GM12878 (cell line): ENCODE measurements at regions not wholly inside any gene's neighbourhood (a gene's known extent, or its start where the extent isn't known, plus 50 kb on each side); places are given as distances from the start of the nearest gene placed in this dataset.

Experiments used
- BHLHE40 ChIP-seq, 2 experiments: fragments of 450-650 bp in 1 of 2; IDR thresholded peaks; 2 replicates each; pipeline ENCODE4 v1.6.1; 2011 to 2017; ENCODE audit warnings: low read depth in 2 of 2, borderline replicate concordance in 1 of 2, improper control_type of control experiment in 1 of 2, low read length in 1 of 2, mild to moderate bottlenecking in 1 of 2
- CEBPB ChIP-seq, 2 experiments: fragments of 150-350 bp in 1 of 2; IDR thresholded peaks; 2 replicates each; pipeline ENCODE4 v1.6.1; 2012 to 2014; ENCODE audit warnings: low read depth in 2 of 2, low read length in 2 of 2, borderline replicate concordance in 1 of 2, inconsistent platforms in 1 of 2
- POLR2A ChIP-seq: IDR thresholded peaks from 2 replicates; pipeline ENCODE4 v1.6.1; 2011; ENCODE audit warnings: low read depth, mild to moderate bottlenecking, low read length
- REST ChIP-seq: IDR thresholded peaks from 2 replicates; pipeline ENCODE4 v1.6.1; 2012; ENCODE audit warnings: mild to moderate bottlenecking, low read depth, low read length
- SMAD1 ChIP-seq: fragments of 450-650 bp; IDR thresholded peaks from 2 replicates; pipeline ENCODE4 v1.6.1; 2018; ENCODE audit warnings: mild to moderate bottlenecking, low read depth; ENCODE audit not compliant: partially characterized antibody
- ZSCAN29 ChIP-seq: fragments of 450-650 bp; IDR thresholded peaks from 2 replicates; pipeline ENCODE4 v1.6.1; 2017; ENCODE audit warnings: mild to moderate bottlenecking, moderate library complexity
- TF ChIP-seq, protein P1 (sequence below), 3 experiments: IDR thresholded peaks in 2 of 3; conservative IDR thresholded peaks in 1 of 3; 2 replicates each; pipeline ENCODE4 v1.5.1; 2011; ENCODE audit warnings: low read depth in 3 of 3, low read length in 3 of 3, mild to moderate bottlenecking in 3 of 3, control low read depth in 2 of 3, moderate library complexity in 2 of 3, inconsistent platforms in 1 of 3, mixed read lengths in 1 of 3; ENCODE audit not compliant: control insufficient read depth in 2 of 3, insufficient read depth in 1 of 3; ENCODE audit errors: extremely low read depth in 1 of 3

DNA sequence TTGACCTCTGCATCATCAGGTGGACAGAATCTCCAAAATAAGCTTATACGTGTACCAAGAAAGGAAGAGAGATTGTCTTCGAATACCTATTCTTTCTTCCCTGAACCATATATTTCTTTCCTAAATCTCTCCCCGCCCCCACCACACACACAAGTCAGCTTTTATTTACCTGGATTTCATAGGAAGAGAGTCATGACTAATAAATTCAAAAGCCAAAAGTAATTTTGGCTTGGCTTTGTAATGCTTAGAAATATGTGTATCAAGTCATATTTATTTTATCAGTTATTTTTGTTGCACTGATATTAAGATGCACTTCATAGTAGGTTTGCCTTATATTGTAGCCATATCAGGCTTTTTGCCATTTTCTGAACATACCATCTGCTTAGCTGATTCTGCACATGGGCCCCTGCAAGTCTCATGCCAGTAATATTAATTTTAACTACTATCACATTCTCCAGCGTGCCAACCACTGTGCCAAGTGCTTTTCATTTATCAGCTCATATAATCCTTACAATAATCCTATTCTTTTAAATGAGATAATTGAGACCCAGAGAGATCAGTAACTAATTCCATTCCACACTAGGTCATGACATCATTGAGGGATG, 1405.3 kb upstream of the NUDT12 start:
- TF ChIP-seq, protein P1, sequence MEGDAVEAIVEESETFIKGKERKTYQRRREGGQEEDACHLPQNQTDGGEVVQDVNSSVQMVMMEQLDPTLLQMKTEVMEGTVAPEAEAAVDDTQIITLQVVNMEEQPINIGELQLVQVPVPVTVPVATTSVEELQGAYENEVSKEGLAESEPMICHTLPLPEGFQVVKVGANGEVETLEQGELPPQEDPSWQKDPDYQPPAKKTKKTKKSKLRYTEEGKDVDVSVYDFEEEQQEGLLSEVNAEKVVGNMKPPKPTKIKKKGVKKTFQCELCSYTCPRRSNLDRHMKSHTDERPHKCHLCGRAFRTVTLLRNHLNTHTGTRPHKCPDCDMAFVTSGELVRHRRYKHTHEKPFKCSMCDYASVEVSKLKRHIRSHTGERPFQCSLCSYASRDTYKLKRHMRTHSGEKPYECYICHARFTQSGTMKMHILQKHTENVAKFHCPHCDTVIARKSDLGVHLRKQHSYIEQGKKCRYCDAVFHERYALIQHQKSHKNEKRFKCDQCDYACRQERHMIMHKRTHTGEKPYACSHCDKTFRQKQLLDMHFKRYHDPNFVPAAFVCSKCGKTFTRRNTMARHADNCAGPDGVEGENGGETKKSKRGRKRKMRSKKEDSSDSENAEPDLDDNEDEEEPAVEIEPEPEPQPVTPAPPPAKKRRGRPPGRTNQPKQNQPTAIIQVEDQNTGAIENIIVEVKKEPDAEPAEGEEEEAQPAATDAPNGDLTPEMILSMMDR (IDR thresholded peaks at IDR 0.05 in 2 of 3, conservative IDR thresholded peaks at IDR 0.05 in 1 of 3; ENCODE audit: control insufficient read depth in 2 of 3, extremely low read depth in 1 of 3, insufficient read depth in 1 of 3, low read depth in 3 of 3, low read length in 3 of 3), result no peak
- TF ChIP-seq ZSCAN29 (no peak), SMAD1 (no peak), REST (no peak), POLR2A (no peak), BHLHE40 (IDR thresholded peaks at IDR 0.05; ENCODE audit: borderline replicate concordance in 1 of 2, low read depth in 2 of 2, low read length in 1 of 2) (no peak), CEBPB (IDR thresholded peaks at IDR 0.05; ENCODE audit: borderline replicate concordance in 1 of 2, low read depth in 2 of 2, low read length in 2 of 2) (no peak)
